ENCODE measurements at regions not wholly inside any gene's neighbourhood (a gene's known extent, or its start where the extent isn't known, plus 50 kb on each side); places are given as distances from the start of the nearest gene placed in this dataset.

DNA sequence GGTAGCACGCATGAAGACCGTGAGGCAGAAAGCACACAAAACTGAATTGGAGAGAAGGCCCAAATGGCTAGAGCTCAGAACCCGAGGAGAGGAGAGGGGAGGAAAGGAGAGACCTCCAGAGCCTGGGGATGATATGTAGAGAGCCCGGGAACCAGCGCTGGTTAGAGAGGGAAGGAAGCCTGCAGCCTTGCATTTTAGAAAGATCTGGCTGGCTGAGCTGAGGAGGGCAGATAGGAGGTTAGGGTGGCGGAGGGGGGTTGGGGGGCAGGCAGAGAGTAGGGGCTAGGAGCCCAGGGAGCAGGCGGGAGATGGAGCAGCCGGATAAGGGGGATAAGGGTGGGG, 127.2 kb downstream of the C9orf50 start (continued):
- no peak for TF ChIP-seq KDM1A (IDR thresholded peaks at IDR 0.05; ENCODE audit: borderline replicate concordance, low read length)
- no peak for TF ChIP-seq TCF12 (IDR thresholded peaks at IDR 0.05; ENCODE audit: low read depth, low read length)
- no peak for TF ChIP-seq CREB1 (IDR thresholded peaks at IDR 0.05)
- no peak for TF ChIP-seq SUZ12 (IDR thresholded peaks at IDR 0.05; ENCODE audit: low read length)
- no peak for TF ChIP-seq NRF1 (IDR thresholded peaks at IDR 0.05; ENCODE audit: low read depth, low read length)
- no peak for TF ChIP-seq RNF2 (IDR thresholded peaks at IDR 0.05; ENCODE audit: borderline replicate concordance, low read depth, low read length, missing control alignments, poor library complexity, severe bottlenecking)
